ENCODE measurements at regions not wholly inside any gene's neighbourhood (a gene's known extent, or its start where the extent isn't known, plus 50 kb on each side); places are given as distances from the start of the nearest gene placed in this dataset.
"Not testable (repeated sequence)": the region's sequence is repeated elsewhere in the genome, so short reads cannot be mapped to it uniquely, and the experiment has no call there.

DNA sequence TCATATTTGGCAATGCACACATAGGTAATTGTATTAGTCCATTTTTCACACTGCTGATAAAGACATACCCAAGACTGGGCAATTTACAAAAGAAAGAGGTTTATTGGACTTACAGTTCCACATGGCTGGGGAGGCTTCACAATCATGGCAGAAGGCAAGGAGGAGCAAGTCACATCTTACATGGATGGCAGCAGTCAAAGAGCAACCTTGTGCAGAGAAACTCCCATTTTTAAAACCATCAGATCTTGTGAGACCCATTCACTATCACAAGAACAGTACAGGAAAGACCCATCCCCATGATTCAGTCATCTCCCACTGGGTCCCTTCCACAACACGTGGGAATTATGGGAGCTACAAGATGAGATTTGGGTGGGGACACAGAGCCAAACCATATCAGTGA lies 123.2 kb downstream of the KBTBD2 start:
- not testable (repeated sequence) for TF ChIP-seq CTCF, POLR2A (IDR thresholded peaks at IDR 0.05)
